ENCODE measurements at regions not wholly inside any gene's neighbourhood (a gene's known extent, or its start where the extent isn't known, plus 50 kb on each side); places are given as distances from the start of the nearest gene placed in this dataset.

DNA sequence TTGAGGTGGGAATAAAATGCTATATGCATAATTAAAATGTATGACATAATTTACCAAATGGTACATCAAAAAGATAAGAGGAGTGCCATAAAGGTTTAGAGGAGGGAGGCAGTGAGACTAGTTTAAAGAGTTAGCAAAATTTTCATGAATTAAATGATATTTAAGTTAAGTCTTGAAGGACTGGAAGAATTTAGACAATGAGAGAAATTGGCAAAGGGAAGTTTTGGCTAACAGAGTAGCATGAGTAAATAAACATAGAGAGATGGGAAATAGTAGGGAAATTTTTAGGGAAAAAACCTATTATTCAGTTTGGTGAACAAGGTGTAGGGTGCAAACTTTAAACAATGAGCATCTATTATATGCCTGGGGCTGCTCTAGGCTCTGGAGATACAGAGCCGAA, 68.8 kb downstream of the CAVIN2 start:
- Histone ChIP-seq H4K91ac (ENCODE audit: insufficient read length, low read depth, low read length) (no peak overlapping the region), H2AFZ (ENCODE audit: low read length) (no peak overlapping the region), H2BK12ac (ENCODE audit: insufficient read length, low read depth, low read length) (no peak overlapping the region), H3K9ac (ENCODE audit: extremely low read depth, insufficient read length, low read length) (no peak overlapping the region), H3K79me1 (ENCODE audit: insufficient read depth, low read depth, low read length, poor library complexity, severe bottlenecking) (no peaks in the 10 kb centered on the region), H2BK5ac (ENCODE audit: insufficient read length, low read length) (no peak overlapping the region), H3K4me2 (ENCODE audit: insufficient read depth, insufficient read length, low read length) (no peak overlapping the region), H3K18ac (ENCODE audit: insufficient read length, low read depth, low read length) (no peak overlapping the region), H3T11ph (ENCODE audit: low read length) (no peak overlapping the region), H2AK5ac (ENCODE audit: insufficient read length, low read length) (no peak overlapping the region), H3K79me2 (ENCODE audit: insufficient read depth, low read length) (no peaks in the 10 kb centered on the region), H4K8ac (replicated peaks; ENCODE audit: insufficient read length, low read depth, low read length) (no peak overlapping the region), H4K20me1 (ENCODE audit: control insufficient read depth, insufficient read depth, insufficient read length) (no peaks in the 10 kb centered on the region), H4K5ac (ENCODE audit: insufficient read length, low read depth, low read length) (no peak overlapping the region), H3K4me1 (ENCODE audit: insufficient read depth, low read length) (no peaks in the 10 kb centered on the region), H2BK120ac (ENCODE audit: low read depth, low read length, poor library complexity, severe bottlenecking) (no peak overlapping the region), H2BK20ac (ENCODE audit: low read depth, low read length, poor library complexity, severe bottlenecking) (no peak overlapping the region), H3K23me2 (ENCODE audit: insufficient read length, low read depth, low read length, poor library complexity, severe bottlenecking) (no peaks in the 10 kb centered on the region), H3K9me3 (ENCODE audit: control insufficient read depth, low read depth, low read length) (no peaks in the 10 kb centered on the region), H3K4ac (ENCODE audit: low read depth, low read length) (no peak overlapping the region), H3K56ac (ENCODE audit: insufficient read length, low read depth, low read length) (no peak overlapping the region), H3K27me3 (ENCODE audit: insufficient read depth, low read length) (no peaks in the 10 kb centered on the region; the same call in 1 of the 2 replicates), H2BK15ac (ENCODE audit: low read depth, low read length) (no peak overlapping the region), H3K27ac (ENCODE audit: insufficient read length, low read depth, low read length) (no peak overlapping the region), H3K23ac (ENCODE audit: insufficient read length, low read depth, low read length) (no peak overlapping the region), H3K14ac (ENCODE audit: insufficient read depth, low read length) (no peak overlapping the region)
- TF ChIP-seq, protein P1, sequence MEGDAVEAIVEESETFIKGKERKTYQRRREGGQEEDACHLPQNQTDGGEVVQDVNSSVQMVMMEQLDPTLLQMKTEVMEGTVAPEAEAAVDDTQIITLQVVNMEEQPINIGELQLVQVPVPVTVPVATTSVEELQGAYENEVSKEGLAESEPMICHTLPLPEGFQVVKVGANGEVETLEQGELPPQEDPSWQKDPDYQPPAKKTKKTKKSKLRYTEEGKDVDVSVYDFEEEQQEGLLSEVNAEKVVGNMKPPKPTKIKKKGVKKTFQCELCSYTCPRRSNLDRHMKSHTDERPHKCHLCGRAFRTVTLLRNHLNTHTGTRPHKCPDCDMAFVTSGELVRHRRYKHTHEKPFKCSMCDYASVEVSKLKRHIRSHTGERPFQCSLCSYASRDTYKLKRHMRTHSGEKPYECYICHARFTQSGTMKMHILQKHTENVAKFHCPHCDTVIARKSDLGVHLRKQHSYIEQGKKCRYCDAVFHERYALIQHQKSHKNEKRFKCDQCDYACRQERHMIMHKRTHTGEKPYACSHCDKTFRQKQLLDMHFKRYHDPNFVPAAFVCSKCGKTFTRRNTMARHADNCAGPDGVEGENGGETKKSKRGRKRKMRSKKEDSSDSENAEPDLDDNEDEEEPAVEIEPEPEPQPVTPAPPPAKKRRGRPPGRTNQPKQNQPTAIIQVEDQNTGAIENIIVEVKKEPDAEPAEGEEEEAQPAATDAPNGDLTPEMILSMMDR (conservative IDR thresholded peaks at IDR 0.05) = no peak
- Mint-ChIP-seq H3K27ac (no peak overlapping the region), H3K27me3 (ENCODE audit: low read depth) (no peaks in the 10 kb centered on the region; the same call in 1 of the 2 replicates), H3K4me3 (no peak overlapping the region), H3K4me1 (no peaks in the 10 kb centered on the region), H3K9me3 (peaks cover 6 to 7% of the 10 kb centered on the region in 2 experiments; a peak in 4 of 5 replicates), H3K36me3 (ENCODE audit: insufficient read depth in 1 of 3, low read depth in 3 of 3) (peaks cover 0 to 7% (median 7%) of the 10 kb centered on the region in 3 experiments; a peak in 4 of 7 replicates)
- DNase-seq = no peak
- WGBS (ENCODE audit: extremely low coverage, insufficient read length, low lambda C conversion rate) = no CpG with 5 or more reads among the region's 1 CpG

All from H9 (cell line).